ENCODE measurements at regions not wholly inside any gene's neighbourhood (a gene's known extent, or its start where the extent isn't known, plus 50 kb on each side); places are given as distances from the start of the nearest gene placed in this dataset.

GRCh38 chr14:65296402-65296801 is 116.1 kb upstream of the FUT8 start:
- no peak for TF ChIP-seq ZNF274 (IDR thresholded peaks at IDR 0.05; ENCODE audit: low read depth, low read length)
- TF ChIP-seq YY1 (IDR thresholded peaks at IDR 0.05; ENCODE audit: insufficient read depth, insufficient read length) = no peak
